Peyer's patch (tissue), 4 donors: ENCODE measurements at regions not wholly inside any gene's neighbourhood (a gene's known extent, or its start where the extent isn't known, plus 50 kb on each side); places are given as distances from the start of the nearest gene placed in this dataset.
"Not testable (repeated sequence)": the region's sequence is repeated elsewhere in the genome, so short reads cannot be mapped to it uniquely, and the experiment has no call there.

Source experiments
- DNase-seq, 3 donors: peaks; one replicate each; pipeline ENCODE4 v3.0.0-alpha.2; 2017 to 2019
- H3K27ac ChIP-seq, 4 donors: fragments of 200-600 bp; sonication (generic); one replicate each; pipeline ENCODE4 v1.5.1; 2016 to 2019
- H3K27me3 ChIP-seq, 2 donors: fragments of 200-600 bp; sonication (generic); one replicate each; pipeline ENCODE4 v1.5.1; 2019
- H3K36me3 ChIP-seq, 3 donors: fragments of 200-600 bp; sonication (generic); one replicate each; pipeline ENCODE4 v1.5.1; 2016 to 2019
- H3K4me1 ChIP-seq, 4 donors: fragments of 200-600 bp; sonication (generic); one replicate each; pipeline ENCODE4 v1.5.1; 2016 to 2019
- H3K4me3 ChIP-seq, 4 donors: fragments of 200-600 bp; sonication (generic); 1 replicate in 3 of 4; 2 replicates in 1 of 4; pipeline ENCODE4 v1.5.1; 2016 to 2019; ENCODE audit warnings: mild to moderate bottlenecking in 1 of 4
- H3K9me3 ChIP-seq, 4 donors: fragments of 200-600 bp; sonication (generic); one replicate each; pipeline ENCODE4 v1.5.1; 2016 to 2019; ENCODE audit warnings: mild to moderate bottlenecking in 1 of 4
- POLR2A ChIP-seq, 2 donors: fragments of 450-650 bp; IDR thresholded peaks; one replicate each; pipeline ENCODE4 v1.5.1; 2017; ENCODE audit warnings: antibody characterized with exemption in 2 of 2, mild to moderate bottlenecking in 2 of 2, moderate library complexity in 2 of 2
- TF ChIP-seq, protein P1 (sequence below), 6 experiments: fragments of 450-650 bp in 4 of 6; fragments of 200-600 bp in 2 of 6; sonication (generic) in 1 of 6; IDR thresholded peaks; one replicate each; pipeline ENCODE4 v1.5.1; 2017 to 2019; ENCODE audit warnings: antibody characterized with exemption in 6 of 6, mild to moderate bottlenecking in 3 of 6, moderate library complexity in 1 of 6

DNA sequence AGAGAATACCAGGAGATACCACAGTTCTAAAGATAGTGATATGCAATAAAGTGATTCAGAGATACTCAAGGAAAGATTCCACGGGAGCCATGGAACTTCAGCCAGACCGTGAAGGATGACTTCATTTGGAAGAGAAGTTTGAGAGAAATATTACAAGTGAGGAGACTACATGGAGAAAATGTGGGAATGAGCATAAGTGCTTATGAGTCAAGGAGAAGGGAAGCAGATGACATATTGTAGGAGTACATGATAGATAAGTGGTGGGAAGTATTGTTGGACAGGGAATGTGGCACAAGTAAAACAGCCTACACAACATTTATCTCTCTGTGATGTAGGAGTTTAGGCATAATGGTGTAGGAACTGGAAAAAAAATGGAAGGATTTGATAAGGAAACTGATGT is 122.1 kb upstream of the FBXL17 start:
- no peaks in the 10 kb centered on the region for H3K4me1 ChIP-seq
- TF ChIP-seq POLR2A (IDR thresholded peaks at IDR 0.05), result no peak
- TF ChIP-seq, protein P1, sequence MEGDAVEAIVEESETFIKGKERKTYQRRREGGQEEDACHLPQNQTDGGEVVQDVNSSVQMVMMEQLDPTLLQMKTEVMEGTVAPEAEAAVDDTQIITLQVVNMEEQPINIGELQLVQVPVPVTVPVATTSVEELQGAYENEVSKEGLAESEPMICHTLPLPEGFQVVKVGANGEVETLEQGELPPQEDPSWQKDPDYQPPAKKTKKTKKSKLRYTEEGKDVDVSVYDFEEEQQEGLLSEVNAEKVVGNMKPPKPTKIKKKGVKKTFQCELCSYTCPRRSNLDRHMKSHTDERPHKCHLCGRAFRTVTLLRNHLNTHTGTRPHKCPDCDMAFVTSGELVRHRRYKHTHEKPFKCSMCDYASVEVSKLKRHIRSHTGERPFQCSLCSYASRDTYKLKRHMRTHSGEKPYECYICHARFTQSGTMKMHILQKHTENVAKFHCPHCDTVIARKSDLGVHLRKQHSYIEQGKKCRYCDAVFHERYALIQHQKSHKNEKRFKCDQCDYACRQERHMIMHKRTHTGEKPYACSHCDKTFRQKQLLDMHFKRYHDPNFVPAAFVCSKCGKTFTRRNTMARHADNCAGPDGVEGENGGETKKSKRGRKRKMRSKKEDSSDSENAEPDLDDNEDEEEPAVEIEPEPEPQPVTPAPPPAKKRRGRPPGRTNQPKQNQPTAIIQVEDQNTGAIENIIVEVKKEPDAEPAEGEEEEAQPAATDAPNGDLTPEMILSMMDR (IDR thresholded peaks at IDR 0.05), result no peak

DNA sequence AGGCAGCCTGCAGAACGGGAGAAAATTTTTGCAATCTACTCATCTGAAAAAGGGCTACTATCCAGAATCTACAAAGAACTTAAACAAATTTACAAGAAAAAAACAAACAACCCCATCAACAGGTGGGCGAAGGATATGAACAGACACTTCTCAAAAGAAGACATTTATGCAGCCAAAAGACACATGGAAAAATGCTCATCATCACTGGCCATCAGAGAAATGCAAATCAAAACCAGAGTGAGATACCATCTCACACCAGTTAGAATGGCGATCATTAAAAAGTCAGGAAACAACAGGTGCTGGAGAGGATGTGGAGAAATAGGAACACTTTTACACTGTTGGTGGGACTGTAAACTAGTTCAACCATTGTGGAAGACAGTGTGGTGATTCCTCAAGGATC is 113.7 kb upstream of the FBXL17 start:
- H3K4me3 ChIP-seq, DNase-seq, H3K36me3 ChIP-seq, H3K4me1 ChIP-seq, H3K27me3 ChIP-seq, H3K9me3 ChIP-seq, H3K27ac ChIP-seq: not testable (repeated sequence)

More for the DNA sequence above, 122.1 kb upstream of the FBXL17 start:
- no peak for DNase-seq
- H3K4me3 ChIP-seq, result no peak overlapping the region
- H3K36me3 ChIP-seq, result no peaks in the 10 kb centered on the region
- H3K27ac ChIP-seq, result no peak overlapping the region
- H3K9me3 ChIP-seq, result peaks cover 0 to 6% (median 0%) of the 10 kb centered on the region in 4 donors
- no peaks in the 10 kb centered on the region for H3K27me3 ChIP-seq

DNA sequence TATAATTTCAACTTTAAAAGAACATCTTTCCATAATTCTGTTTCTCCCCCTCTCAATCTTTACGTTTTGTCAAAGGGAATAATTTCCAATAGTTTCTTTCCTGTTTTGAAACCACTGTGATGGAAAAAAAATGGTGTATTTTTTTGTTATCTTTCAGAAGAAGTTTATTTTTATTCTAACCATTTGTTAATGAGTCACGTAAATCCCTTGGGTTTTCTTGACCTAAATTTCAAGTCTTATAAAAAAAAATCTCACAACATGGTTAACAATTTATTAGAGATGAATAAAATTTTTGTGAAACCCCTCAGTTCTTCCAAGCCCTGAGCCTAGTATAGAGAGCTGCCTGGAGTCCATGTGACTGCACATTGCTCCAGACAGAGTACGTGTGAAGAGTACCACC is 106.1 kb upstream of the FBXL17 start:
- DNase-seq, result no peak
- Histone ChIP-seq H3K4me1 (no peaks in the 10 kb centered on the region), H3K27me3 (no peaks in the 10 kb centered on the region), H3K36me3 (no peaks in the 10 kb centered on the region), H3K9me3 (no peaks in the 10 kb centered on the region), H3K27ac (no peak overlapping the region), H3K4me3 (no peak overlapping the region)
- TF ChIP-seq, protein P1 (IDR thresholded peaks at IDR 0.05), result no peak
- TF ChIP-seq POLR2A (IDR thresholded peaks at IDR 0.05), result no peak

DNA sequence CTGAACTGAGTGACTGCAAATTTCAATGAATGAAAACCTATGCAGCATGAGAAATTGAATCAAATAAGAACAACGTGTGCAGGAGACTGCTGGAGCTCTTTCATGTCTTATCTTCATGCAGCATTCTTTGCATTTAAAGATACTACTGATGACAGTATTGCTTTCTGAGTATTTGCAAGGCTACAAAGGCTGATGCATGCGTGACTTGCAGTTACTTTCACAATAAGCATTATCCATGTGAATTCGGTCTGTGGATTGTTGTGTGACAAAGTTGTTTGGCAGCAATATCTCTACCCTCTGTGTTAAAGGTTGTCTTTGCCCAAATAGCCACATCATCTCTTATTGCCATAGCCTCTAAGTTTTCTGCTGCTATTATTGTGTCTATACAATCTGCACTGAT is 102.1 kb upstream of the FBXL17 start:
- Histone ChIP-seq H3K9me3 (no peaks in the 10 kb centered on the region), H3K36me3 (no peaks in the 10 kb centered on the region), H3K27ac (no peak overlapping the region), H3K27me3 (no peaks in the 10 kb centered on the region), H3K4me1 (no peaks in the 10 kb centered on the region), H3K4me3 (no peak overlapping the region)
- TF ChIP-seq, protein P1 (IDR thresholded peaks at IDR 0.05), result no peak
- TF ChIP-seq POLR2A (IDR thresholded peaks at IDR 0.05), result no peak
- DNase-seq, result no peak

DNA sequence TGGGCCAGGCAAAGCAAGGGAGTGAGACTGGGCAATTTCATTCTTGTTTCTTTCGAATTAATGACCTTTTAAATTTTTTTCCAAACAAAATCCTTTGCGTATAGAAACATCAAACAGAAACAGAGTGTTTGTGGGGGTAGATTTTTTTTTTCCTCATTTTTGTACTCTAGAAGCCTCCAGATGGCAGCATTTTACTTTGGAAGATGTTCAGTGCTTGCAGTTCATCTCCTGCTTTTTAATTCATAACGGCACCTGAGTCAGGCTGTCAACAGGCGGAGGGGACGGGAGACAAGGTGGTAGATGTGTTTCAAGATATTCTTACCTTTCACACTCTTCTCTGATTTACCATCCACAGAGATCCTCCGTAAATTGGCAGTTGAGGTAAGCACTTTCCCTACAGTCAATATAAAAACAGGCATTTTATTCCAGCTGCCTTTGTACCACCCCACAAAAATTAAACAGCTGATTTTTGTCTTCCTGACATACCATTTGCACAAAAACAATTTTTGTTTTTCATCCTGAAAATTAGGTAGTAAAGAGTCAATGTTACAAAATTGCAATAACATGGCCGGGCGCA is 99.5 kb upstream of the FBXL17 start:
- no peak overlapping the region for H3K4me3 ChIP-seq
- DNase-seq, result no peak
- no peaks in the 10 kb centered on the region for H3K4me1 ChIP-seq
- H3K9me3 ChIP-seq, result no peaks in the 10 kb centered on the region
- no peaks in the 10 kb centered on the region for H3K36me3 ChIP-seq
- TF ChIP-seq, protein P1 (IDR thresholded peaks at IDR 0.05), result peak in 4 of 6 experiments; percentile 22 to 46 (median 41)
- no peak for TF ChIP-seq POLR2A (IDR thresholded peaks at IDR 0.05)
- no peak overlapping the region for H3K27ac ChIP-seq
- no peaks in the 10 kb centered on the region for H3K27me3 ChIP-seq

DNA sequence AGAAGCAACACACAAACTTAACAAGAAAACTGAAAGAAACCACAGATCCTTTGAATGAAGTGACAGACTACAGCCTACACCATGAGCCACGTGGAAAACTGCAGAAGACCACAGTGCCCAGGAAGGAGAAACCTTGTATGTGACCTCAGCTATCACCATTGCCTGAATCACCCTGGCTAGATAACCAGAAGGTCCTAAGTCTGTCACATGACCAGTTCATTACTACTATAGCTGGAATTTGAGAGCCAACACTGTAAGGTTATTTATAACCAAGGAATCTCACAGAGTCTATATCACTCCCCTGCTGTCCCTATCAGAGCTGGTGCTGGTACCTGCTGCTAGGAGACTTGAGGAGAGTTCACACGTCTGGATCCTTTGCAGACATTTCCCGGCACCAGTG is 90.3 kb upstream of the FBXL17 start:
- Histone ChIP-seq H3K27me3 (no peaks in the 10 kb centered on the region), H3K4me1 (no peaks in the 10 kb centered on the region), H3K4me3 (no peak overlapping the region), H3K9me3 (no peaks in the 10 kb centered on the region), H3K27ac (no peak overlapping the region), H3K36me3 (no peaks in the 10 kb centered on the region)
- TF ChIP-seq POLR2A (IDR thresholded peaks at IDR 0.05), result no peak
- TF ChIP-seq, protein P1 (IDR thresholded peaks at IDR 0.05), result no peak
- no peak for DNase-seq
